ENCODE measurements at regions not wholly inside any gene's neighbourhood (a gene's known extent, or its start where the extent isn't known, plus 50 kb on each side); places are given as distances from the start of the nearest gene placed in this dataset.
"Not testable (repeated sequence)": the region's sequence is repeated elsewhere in the genome, so short reads cannot be mapped to it uniquely, and the experiment has no call there.

DNA sequence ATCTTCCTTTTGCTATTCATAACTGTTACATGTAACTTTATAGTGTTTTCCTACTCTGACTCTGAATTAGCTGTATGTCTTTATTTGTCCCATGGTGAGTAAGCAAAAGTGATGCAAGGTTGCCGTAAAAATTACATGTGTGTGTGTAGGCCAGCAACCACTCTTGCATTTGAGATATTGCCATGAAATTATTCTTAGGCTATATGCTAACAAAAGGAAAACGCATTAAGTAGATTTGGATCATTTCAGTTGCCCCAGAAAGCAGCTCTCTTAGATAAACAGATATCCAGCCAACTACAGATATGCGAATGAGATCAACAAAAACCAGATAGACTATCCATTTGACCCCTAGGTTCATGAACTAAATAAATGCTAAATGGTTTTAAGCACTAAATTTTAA lies 73.6 kb downstream of the CYLC2 start:
- DNase-seq = no peak

DNA sequence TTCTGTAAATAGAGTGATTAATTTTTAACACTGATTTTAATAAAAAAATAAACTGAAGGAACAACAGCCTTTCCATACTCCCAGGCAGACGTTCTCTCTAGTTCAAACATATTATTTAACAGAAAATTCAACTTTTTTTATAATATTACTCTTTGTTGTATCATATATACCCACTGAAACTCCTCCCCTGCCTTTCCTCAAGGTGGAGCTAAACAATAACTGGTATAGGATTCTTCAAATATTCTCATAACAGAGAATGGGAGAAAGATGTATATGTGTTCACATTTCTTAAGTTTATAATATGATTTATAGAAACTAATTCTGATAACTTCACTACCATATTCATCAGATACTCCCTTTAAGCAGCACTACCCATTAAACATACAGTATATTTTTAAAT lies 83.4 kb downstream of the CYLC2 start:
- DNase-seq = no peak

GRCh38 chr9:103082494-103082893 lies 87.4 kb downstream of the CYLC2 start:
- DNase-seq = no peak

GRCh38 chr9:103089357-103089756 lies 94.2 kb downstream of the CYLC2 start:
- DNase-seq = no peak

- DNase-seq = no peak
Measured at GRCh38 chr9:103104101-103104500, 109.0 kb downstream of the CYLC2 start.

DNA sequence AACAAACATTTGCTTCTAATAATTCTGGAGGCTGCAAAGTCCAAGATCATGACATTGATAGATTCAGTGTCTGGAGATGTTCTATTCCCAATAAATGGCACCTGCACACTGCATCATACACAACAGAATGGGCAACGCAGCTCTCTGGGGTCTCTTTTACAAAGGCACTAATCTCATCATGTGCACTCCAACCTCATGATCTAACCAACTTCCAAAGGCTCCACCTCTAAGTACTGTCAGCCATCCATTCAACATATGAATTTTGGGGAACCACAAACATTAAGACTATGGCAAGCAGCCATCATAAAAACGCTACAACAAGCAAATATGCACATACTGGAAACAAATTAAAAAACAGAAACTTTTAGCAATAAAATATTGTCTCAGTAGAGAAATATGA lies 121.1 kb downstream of the CYLC2 start:
- DNase-seq = no peak

- no peak for DNase-seq
Measured at GRCh38 chr9:103126494-103126893, 131.4 kb downstream of the CYLC2 start.

- no peak for DNase-seq
Measured at GRCh38 chr9:103139891-103140290, 144.8 kb downstream of the CYLC2 start.

DNA sequence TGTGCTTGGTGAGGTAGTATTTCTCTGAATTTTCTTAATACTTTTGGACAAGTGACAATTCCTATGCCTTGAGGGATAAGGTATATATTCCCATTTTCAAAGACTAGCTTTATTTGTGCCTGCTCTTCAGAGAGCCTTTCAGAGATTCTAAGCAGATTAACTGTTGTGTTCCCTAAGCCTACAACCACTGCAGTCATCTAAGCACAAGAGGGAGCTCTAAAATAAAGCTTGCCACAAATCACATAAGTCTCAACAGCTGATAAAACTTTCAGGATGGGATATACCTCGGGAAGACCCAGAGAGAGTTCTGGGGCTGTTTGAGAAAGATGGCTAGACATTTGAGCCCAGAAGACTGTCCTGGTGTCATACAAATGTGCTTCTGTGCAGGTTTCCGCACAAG lies 157.3 kb downstream of the CYLC2 start:
- no peak for DNase-seq

DNA sequence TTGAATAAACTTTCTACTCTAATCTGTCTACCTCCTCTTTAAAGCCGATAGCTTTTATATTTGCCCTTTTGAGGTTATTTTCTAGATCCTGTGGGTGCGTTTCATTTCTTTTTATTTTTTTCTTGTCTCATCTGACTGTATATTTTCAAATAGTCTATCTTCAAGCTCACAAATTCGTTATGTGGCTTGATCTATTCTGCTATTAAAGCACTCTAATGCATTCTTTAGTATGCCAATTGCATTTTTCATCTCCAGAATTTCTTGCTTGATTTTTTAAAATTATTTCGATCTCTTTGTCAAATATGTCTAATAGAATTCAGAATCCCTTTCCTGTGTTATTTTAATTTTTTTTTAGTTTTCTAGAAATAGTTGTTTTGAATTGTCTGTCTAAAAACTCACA lies 172.4 kb downstream of the CYLC2 start:
- DNase-seq = no peak

- DNase-seq = no peak
Measured at GRCh38 chr9:103168254-103168653, 173.1 kb downstream of the CYLC2 start.

- no peak for DNase-seq
Measured at GRCh38 chr9:103169798-103170197, 174.7 kb downstream of the CYLC2 start.

DNA sequence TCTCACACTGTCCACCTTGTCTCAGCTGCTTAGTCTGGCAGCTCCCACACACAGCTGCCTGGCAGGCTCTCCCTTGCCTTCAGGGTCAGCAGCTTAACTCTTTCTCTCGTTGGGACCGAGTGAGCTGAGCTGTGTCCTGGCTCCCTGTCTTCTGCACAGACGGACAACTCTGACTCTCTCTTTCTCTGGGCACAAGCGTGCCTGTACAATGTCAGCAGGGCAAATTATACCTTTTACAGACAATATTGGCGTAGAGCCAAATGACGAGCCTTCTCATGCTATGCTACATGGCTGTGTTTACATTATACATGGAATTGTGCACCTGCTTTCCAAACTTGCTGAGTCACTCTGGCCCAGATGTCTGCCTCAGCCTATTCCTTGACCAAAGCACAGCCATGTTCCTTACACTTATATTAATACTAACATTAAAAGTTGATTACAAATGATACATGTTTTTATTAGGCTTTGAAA lies 188.6 kb downstream of the CYLC2 start:
- no peak for DNase-seq

DNA sequence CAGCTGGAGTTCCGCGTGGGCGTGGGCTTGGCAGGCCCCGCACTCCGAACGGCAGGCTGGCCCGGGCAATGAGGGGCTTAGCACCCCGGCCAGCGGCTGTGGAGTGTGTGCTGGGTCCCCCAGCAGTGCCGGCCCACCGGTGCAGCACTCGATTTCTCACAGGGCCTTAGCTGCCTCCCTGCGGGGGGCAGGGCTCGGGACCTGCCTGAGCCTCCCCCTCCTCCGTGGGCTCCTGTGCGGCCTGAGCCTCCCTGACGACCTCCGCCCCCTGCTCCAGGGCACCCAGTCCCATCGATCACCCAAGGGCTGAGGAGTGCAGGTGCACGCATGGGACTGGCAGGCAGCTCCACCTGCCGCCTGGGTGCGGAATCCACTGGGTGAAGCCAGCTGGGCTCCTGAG lies 191.8 kb downstream of the CYLC2 start:
- DNase-seq = no peak

DNA sequence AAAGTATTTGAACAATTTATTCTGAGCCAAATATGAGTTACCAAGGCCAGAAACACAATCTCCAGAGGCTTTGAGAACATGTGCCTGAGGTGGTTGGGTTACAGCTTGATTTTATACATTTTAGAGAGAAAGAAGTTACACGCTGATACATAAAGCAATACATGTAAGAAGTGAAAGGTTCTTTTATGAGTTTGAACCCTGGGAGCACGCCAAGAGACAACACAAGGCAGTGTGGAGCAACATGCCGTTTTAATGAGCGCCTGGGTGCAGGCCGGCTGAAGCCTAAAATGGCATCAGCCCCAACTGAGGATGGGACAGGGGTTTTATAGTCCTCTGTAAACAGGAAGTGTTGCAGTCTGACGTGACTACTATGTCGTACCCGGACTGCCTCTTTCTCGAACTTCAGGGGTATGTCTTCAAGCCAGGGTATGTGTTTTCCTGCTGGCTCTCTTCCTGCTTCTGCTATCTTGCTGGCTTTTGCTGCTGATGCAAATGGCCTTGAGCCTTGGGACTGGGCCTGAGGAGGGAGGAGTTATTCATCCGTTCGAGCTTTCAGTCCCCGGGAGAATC lies 193.7 kb downstream of the CYLC2 start:
- DNase-seq = no peak

DNA sequence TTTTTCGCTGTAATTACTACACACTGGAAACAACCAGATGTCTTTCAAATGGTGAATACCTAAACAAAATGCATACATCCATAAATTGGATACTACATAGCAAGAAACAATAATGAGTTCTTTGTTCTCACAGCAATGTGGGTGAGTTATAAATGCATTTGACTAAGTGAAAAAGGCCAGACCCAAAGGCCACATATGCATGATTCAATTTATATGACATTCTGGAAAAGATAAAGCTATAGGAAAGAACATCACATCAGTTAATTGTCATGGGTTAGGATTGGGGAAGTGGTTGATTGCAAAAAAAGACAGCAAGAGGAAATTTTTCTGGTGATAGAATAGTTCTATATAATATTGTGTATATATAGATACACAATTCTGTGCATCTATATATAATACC lies 198.9 kb downstream of the CYLC2 start:
- DNase-seq = no peak

DNA sequence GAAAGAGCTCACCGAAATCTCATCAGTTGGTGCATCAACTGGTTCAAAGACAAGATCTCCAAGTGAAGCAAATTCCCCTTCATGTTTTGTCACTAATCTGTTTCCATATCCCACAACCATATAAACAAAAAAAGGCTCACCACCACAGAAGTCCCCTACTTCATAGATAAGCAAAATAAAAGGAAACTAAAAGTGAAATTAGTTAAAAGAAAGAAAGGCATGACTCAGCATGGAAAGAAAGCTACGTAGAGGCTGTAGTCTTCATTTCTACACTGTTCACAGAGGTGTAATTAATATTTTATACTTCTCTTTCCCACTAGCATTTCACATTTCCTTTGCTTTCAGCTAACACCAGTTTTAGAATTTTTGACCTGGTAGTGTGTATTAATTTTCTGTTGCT lies 208.0 kb downstream of the CYLC2 start:
- no peak for DNase-seq

GRCh38 chr9:103205881-103206585 lies 210.9 kb downstream of the CYLC2 start:
- not testable (repeated sequence) for DNase-seq

DNA sequence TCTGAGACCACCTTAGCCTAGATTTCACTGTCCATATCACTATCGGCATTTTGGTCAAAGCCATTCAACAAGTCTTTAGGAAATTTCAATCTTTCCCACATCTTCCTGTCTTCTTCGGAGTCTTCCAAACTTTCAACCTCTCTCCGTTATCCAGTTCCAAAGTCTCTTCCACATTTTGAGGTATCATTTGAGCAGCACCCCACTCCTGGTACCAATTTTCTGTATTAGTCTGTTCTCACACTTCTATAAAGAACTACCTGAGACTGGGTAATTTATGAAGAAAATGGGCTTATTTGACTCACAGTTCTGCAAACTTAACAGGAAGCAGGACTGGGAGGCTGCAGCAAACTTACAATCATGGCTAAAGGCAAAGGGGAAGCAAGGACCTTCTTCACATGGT lies 215.5 kb downstream of the CYLC2 start:
- no peak for DNase-seq

DNA sequence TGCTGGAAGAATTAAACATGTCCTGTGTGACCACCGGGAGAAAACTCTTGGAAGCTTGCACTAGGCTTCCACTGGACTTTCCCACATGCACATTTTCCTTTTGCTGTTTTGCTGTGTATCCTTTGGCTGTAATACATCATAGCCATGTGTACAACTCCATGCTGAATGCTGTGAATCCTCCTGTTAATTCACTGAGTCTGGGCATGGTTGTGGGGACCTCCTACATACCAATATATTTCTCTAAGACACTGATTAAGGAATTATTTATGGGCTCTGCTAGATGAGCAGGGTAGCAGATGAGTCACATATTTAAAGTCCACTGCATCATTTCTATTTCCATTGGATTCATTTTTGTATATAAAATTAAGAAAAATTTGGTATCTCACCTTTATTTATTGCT lies 220.1 kb downstream of the CYLC2 start:
- DNase-seq = no peak

- no peak for DNase-seq
Measured at GRCh38 chr9:103225702-103226646, 230.8 kb downstream of the CYLC2 start.

- no peak for DNase-seq
Measured at GRCh38 chr9:103226647-103227013, 231.5 kb downstream of the CYLC2 start.

GRCh38 chr9:103237571-103238109 lies 242.5 kb downstream of the CYLC2 start:
- DNase-seq = not testable (repeated sequence)
